GM12878 (cell line): ENCODE measurements at regions not wholly inside any gene's neighbourhood (a gene's known extent, or its start where the extent isn't known, plus 50 kb on each side); places are given as distances from the start of the nearest gene placed in this dataset.

Experiments used
- ATAC-seq: fragments of 200-7000 bp; cut with Tn5 transposase; 3 replicates; pipeline ENCODE4 v1.9.1; 2020; ENCODE audit warnings: mild to moderate bottlenecking, moderate library complexity
- BruUV-seq: library from RNA; stranded (reverse); fragments of 400-500 nt; replicated peaks from 2 replicates; lab custom pipeline; 2021; lab: Mats Ljungman, UMichigan
- CTCF ChIA-PET: fragments of 300-600 bp; sonication (Branson Sonifier 250); formaldehyde crosslinking; extraction: SDS; loops from one replicate; lab custom pipeline; 2021; ENCODE audit warnings: inconsistent platforms; lab: Yijun Ruan, JAX
- POLR2A ChIA-PET: fragments of 350-600 bp; formaldehyde crosslinking; extraction: SDS; loops from one replicate; lab custom pipeline; 2021; ENCODE audit warnings: inconsistent platforms; lab: Charles Lee
- RAD21 ChIA-PET: fragments of 300-600 bp; sonication (Branson Sonifier 250); formaldehyde crosslinking; loops from one replicate; lab custom pipeline; 2023; ENCODE audit warnings: antibody characterized with exemption; ENCODE audit not compliant: unreplicated experiment; lab: Charles Lee
- SMC1A ChIA-PET: fragments of 300-600 bp; sonication (Branson Sonifier 250); formaldehyde crosslinking; loops from one replicate; lab custom pipeline; 2023; ENCODE audit not compliant: unreplicated experiment, uncharacterized antibody; lab: Charles Lee
- DNase-seq: peaks from one replicate; pipeline ENCODE4 v3.0.0-alpha.2; 2011; ENCODE audit warnings: low read depth, low spot score
- FAIRE-seq: peaks from 3 replicates; lab custom pipeline; 2011; peaks lifted over from hg19 to GRCh38; lab: Jason Lieb, UNC
- H2AFZ ChIP-seq: 2 replicates; pipeline ENCODE4 v1.6.0; 2011; ENCODE audit warnings: low read depth, low read length, control low read depth; ENCODE audit not compliant: control insufficient read depth
- H3K27ac ChIP-seq: 2 replicates; pipeline ENCODE4 v1.5.1; 2011; ENCODE audit warnings: control low read depth; ENCODE audit not compliant: control insufficient read depth, insufficient read depth
- H3K27me3 ChIP-seq, 2 experiments: replicated peaks in 1 of 2; 2 replicates each; pipeline versions ENCODE4 v1.6.0 to v1.6.1; 2011; ENCODE audit warnings: low read length in 1 of 2; ENCODE audit not compliant: control insufficient read depth in 2 of 2, insufficient read depth in 2 of 2
- H3K36me3 ChIP-seq, 2 experiments: 2 replicates each; pipeline ENCODE4 v1.5.1; 2011; ENCODE audit warnings: low read length in 1 of 2; ENCODE audit not compliant: control insufficient read depth in 2 of 2, insufficient read depth in 2 of 2
- H3K4me1 ChIP-seq: 2 replicates; pipeline ENCODE4 v1.6.1; 2011; ENCODE audit warnings: mild to moderate bottlenecking, low read length, moderate library complexity, mixed read lengths; ENCODE audit not compliant: control insufficient read depth, insufficient read depth
- H3K4me2 ChIP-seq: 2 replicates; pipeline ENCODE4 v1.6.0; 2011; ENCODE audit warnings: control low read depth; ENCODE audit not compliant: control insufficient read depth, insufficient read depth
- H3K4me3 ChIP-seq: fragments of 200-600 bp; sonication (generic); 2 replicates; pipeline ENCODE4 v1.5.1; 2016
- H3K79me2 ChIP-seq: 2 replicates; pipeline ENCODE4 v1.6.0; 2011; ENCODE audit warnings: low read length; ENCODE audit not compliant: control insufficient read depth, insufficient read depth
- H3K9ac ChIP-seq: 2 replicates; pipeline ENCODE4 v1.8.0; 2011; ENCODE audit warnings: low read length, control low read depth, mixed read lengths; ENCODE audit not compliant: control insufficient read depth, insufficient read depth
- H3K9me3 ChIP-seq: replicated peaks from 3 replicates; pipeline ENCODE4 v1.5.1; 2011; ENCODE audit warnings: mild to moderate bottlenecking, low read length; ENCODE audit not compliant: control insufficient read depth, insufficient read depth
- H4K20me1 ChIP-seq: 2 replicates; pipeline ENCODE4 v1.6.0; 2011; ENCODE audit not compliant: control insufficient read depth, insufficient read depth
- BACH1 ChIP-seq: fragments of 450-650 bp; IDR thresholded peaks from 2 replicates; pipeline ENCODE4 v1.6.1; 2017; ENCODE audit warnings: mild to moderate bottlenecking, borderline replicate concordance
- RAD21 ChIP-seq: IDR thresholded peaks from 2 replicates; pipeline ENCODE4 v1.6.1; 2011; ENCODE audit warnings: mild to moderate bottlenecking, low read depth, low read length, moderate library complexity; ENCODE audit not compliant: insufficient read depth
- SIX5 ChIP-seq: IDR thresholded peaks from 2 replicates; pipeline ENCODE4 v1.6.1; 2011; ENCODE audit warnings: mild to moderate bottlenecking, low read depth, low read length, moderate library complexity; ENCODE audit not compliant: severe bottlenecking
- WGBS: methylation state at CpG from one replicate; pipeline ENCODE4 v1.1.6; 2016; ENCODE audit warnings: low lambda C conversion rate; ENCODE audit not compliant: insufficient replicate concordance, insufficient coverage; ENCODE audit errors: missing lambda C conversion rate; 5-methylcytosine and 5-hydroxymethylcytosine counted together
- in situ Hi-C: fragments of 300-500 bp; cut with MboI; formaldehyde crosslinking; loops from 9 replicates; pipeline ENCODE4 v1.14.3; 2018; ENCODE audit warnings: mixed read lengths
- intact Hi-C: fragments of 100-400 bp; cut with micrococcal nuclease; formaldehyde crosslinking; loops from one replicate; pipeline ENCODE4 v1.14.2; 2022; ENCODE audit not compliant: unreplicated experiment
- TF ChIP-seq, protein P1 (sequence below): IDR thresholded peaks from 2 replicates; pipeline ENCODE4 v1.6.1; 2012; ENCODE audit warnings: low read depth, low read length, improper control_type of control experiment
- TF ChIP-seq, protein P2 (sequence below): fragments of 450-650 bp; IDR thresholded peaks from 2 replicates; pipeline ENCODE4 v1.6.1; 2017; ENCODE audit warnings: low read depth, mild to moderate bottlenecking, moderate library complexity

DNA sequence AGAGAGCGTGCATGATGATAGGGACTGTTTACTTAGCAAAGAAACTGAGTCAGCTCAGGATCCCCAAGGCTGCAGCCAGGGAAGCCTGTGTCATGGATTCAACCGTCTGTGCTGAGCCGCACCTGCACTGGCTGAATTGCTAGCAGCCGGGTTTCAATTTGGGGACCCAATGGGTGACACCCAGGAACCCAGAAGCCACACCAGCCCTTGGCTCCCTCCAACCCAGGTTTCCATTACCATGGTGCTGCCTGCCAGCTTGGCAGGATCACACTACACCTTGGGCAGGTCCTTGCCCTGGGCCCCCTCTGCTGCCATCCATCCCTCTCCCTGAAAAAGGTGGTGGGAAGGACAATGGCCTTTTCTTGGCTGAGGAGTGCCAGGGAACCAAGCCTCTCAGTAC, 64.0 kb upstream of the CLDN14 start:
- Histone ChIP-seq H3K9ac (no peak overlapping the region), H3K27me3 (no peaks in the 10 kb centered on the region), H2AFZ (no peak overlapping the region), H4K20me1 (no peaks in the 10 kb centered on the region), H3K4me2 (no peak overlapping the region), H3K9me3 (no peaks in the 10 kb centered on the region), H3K79me2 (peaks cover 28% of the 10 kb centered on the region), H3K4me1 (no peaks in the 10 kb centered on the region; the same call in 1 of the 2 replicates), H3K4me3 (no peak overlapping the region), H3K36me3 (0 out of 4 replicates have a peak, but pooled peaks cover 0 to 3% of the 10 kb centered on the region in 2 experiments), H3K27ac (no peak overlapping the region)
- ATAC-seq (no peak), DNase-seq (no peak), FAIRE-seq (no peak)
- ChIA-PET POLR2A (no interaction called here), CTCF (interaction anchor here (1.1 to 1.9 kb wide), 6 partner anchors 36 to 122 kb away, joined by 3 to 16 read pairs (median 4); no protein-coding TSS in a partner anchor), RAD21 (interaction anchor here (2.0 kb wide), 1 partner anchor 38 kb away, joined by 15 read pairs; no protein-coding TSS in a partner anchor), SMC1A (interaction anchor here (0.8 to 2.0 kb wide), 5 partner anchors 38 to 122 kb away, joined by 3 to 19 read pairs (median 3); no protein-coding TSS in a partner anchor)
- 97% methylated on average over 4 of the region's 4 CpGs for whole genome bisulfite sequencing
- in situ Hi-C loops, result no loop called here
- no peak for TF ChIP-seq BACH1
- TF ChIP-seq SIX5, result no peak
- TF ChIP-seq, protein P1, sequence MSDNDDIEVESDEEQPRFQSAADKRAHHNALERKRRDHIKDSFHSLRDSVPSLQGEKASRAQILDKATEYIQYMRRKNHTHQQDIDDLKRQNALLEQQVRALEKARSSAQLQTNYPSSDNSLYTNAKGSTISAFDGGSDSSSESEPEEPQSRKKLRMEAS, result no peak
- no peak for TF ChIP-seq RAD21
- TF ChIP-seq, protein P2, sequence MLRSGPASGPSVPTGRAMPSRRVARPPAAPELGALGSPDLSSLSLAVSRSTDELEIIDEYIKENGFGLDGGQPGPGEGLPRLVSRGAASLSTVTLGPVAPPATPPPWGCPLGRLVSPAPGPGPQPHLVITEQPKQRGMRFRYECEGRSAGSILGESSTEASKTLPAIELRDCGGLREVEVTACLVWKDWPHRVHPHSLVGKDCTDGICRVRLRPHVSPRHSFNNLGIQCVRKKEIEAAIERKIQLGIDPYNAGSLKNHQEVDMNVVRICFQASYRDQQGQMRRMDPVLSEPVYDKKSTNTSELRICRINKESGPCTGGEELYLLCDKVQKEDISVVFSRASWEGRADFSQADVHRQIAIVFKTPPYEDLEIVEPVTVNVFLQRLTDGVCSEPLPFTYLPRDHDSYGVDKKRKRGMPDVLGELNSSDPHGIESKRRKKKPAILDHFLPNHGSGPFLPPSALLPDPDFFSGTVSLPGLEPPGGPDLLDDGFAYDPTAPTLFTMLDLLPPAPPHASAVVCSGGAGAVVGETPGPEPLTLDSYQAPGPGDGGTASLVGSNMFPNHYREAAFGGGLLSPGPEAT, result no peak
- intact Hi-C loops, result loop anchor here (2.0 to 5.0 kb wide), 2 partner anchors 43 to 123 kb away; no protein-coding TSS in a partner anchor
- BruUV-seq, result no TSS peak
